ENCODE measurements at regions not wholly inside any gene's neighbourhood (a gene's known extent, or its start where the extent isn't known, plus 50 kb on each side); places are given as distances from the start of the nearest gene placed in this dataset.
"Not testable (repeated sequence)": the region's sequence is repeated elsewhere in the genome, so short reads cannot be mapped to it uniquely, and the experiment has no call there.

- DNase-seq: no peak
These were observed 150.1 kb downstream of the NAA11 start for GRCh38 chr4:79175716-79176115.

GRCh38 chr4:79174490-79175252, 151.2 kb downstream of the NAA11 start:
- DNase-seq: no peak

GRCh38 chr4:79173186-79173585, 152.7 kb downstream of the NAA11 start:
- no peak for DNase-seq

GRCh38 chr4:79170077-79170476, 155.8 kb downstream of the NAA11 start:
- DNase-seq: no peak

- DNase-seq: no peak
These were observed 160.8 kb downstream of the NAA11 start for GRCh38 chr4:79164907-79165610.

- DNase-seq: no peak
These were observed 161.8 kb downstream of the NAA11 start for GRCh38 chr4:79163981-79164490.

GRCh38 chr4:79160962-79161361, 164.9 kb downstream of the NAA11 start:
- no peak for DNase-seq

GRCh38 chr4:79158705-79159104, 167.2 kb downstream of the NAA11 start:
- not testable (repeated sequence) for DNase-seq

GRCh38 chr4:79155336-79155735, 170.5 kb downstream of the NAA11 start:
- DNase-seq: peak in 2 of 3 donors; percentile 31 to 49

- DNase-seq: no peak
These were observed 174.9 kb downstream of the NAA11 start for GRCh38 chr4:79150820-79151416.

- DNase-seq: no peak
These were observed 177.5 kb downstream of the NAA11 start for GRCh38 chr4:79148369-79148768.

- DNase-seq: no peak
These were observed 178.6 kb downstream of the NAA11 start for GRCh38 chr4:79147251-79147650.

GRCh38 chr4:79141530-79141929, 184.3 kb downstream of the NAA11 start:
- peak in 2 of 3 donors; percentile 6 to 33 for DNase-seq

GRCh38 chr4:79134767-79135166, 191.1 kb downstream of the NAA11 start:
- no peak for DNase-seq

GRCh38 chr4:79132826-79133225, 193.0 kb downstream of the NAA11 start:
- DNase-seq: no peak

- DNase-seq: no peak
These were observed 182.7 kb upstream of the PAQR3 start for GRCh38 chr4:79121875-79122358.

- DNase-seq: no peak
These were observed 182.0 kb upstream of the PAQR3 start for GRCh38 chr4:79121223-79121622.

GRCh38 chr4:79117051-79117450, 177.8 kb upstream of the PAQR3 start:
- not testable (repeated sequence) for DNase-seq

GRCh38 chr4:79107014-79107413, 167.8 kb upstream of the PAQR3 start:
- no peak for DNase-seq

- no peak for DNase-seq
These were observed 149.9 kb upstream of the PAQR3 start for GRCh38 chr4:79088946-79089691.

- DNase-seq: no peak
These were observed 147.8 kb upstream of the PAQR3 start for GRCh38 chr4:79087071-79087470.
